Ishikawa (cell line): ENCODE measurements at regions not wholly inside any gene's neighbourhood (a gene's known extent, or its start where the extent isn't known, plus 50 kb on each side); places are given as distances from the start of the nearest gene placed in this dataset.

Experiments
- CEBPB ChIP-seq: IDR thresholded peaks from 2 replicates; pipeline ENCODE4 v1.6.1; 2012
- CREB1 ChIP-seq: IDR thresholded peaks from 2 replicates; pipeline ENCODE4 v1.6.1; 2012; ENCODE audit warnings: low read depth
- EP300 ChIP-seq: IDR thresholded peaks from 2 replicates; pipeline ENCODE4 v1.6.1; 2012; ENCODE audit warnings: borderline replicate concordance

DNA sequence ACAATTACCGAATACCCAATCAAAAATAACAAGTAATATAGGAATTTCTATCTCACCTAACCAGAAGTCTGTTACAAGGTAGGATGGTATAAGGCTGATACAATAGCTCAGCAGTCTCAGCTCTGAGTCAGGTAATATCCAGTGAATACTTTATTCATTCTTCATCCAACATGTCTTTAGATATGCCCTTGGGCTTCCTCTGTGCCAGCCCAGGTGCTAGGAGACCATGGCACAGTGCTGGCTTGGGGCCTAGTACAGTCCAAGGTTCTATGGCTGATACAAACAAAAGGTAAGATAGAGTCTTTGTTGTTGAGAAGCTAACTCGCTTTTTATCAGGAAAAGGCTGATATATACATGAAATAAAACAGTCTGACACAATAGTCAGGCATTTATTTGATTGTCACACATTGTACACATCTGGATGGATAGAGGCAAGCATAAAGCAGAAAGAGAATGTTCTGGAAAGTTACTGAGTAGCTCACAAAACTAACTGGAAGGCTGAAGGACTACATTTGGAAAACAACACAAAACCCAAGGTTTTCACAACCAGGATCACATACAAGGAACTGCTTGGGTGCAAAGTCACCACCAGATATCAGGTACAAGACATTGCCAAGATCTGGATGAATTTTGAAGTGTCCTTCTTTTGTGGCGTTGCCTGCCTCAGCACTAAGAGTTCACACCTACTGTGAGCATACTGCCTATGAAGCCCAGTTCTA lies 110.4 kb upstream of the SCAF8 start:
- TF ChIP-seq EP300 (no peak), CREB1 (no peak), CEBPB (no peak)
